ENCODE measurements at regions not wholly inside any gene's neighbourhood (a gene's known extent, or its start where the extent isn't known, plus 50 kb on each side); places are given as distances from the start of the nearest gene placed in this dataset.

DNA sequence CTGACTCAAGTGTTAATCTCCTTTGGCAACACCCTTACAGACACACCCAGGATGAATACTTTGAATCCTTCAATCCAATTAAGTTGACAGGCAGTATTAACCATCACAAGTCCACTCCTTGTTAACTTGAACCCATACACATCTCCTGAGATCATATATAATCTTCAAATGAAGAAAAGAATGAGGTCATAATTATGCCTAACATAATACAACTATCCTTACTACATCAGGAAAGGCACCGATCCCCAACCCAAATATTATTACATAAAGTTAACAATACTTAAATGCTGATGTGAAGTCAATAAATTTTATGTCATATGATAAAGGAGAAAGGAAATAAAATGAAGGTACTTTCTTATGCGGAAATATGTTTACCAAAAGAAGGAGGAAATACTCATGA, 649.9 kb downstream of the KCNJ2 start:
- Histone ChIP-seq H3K27ac (no peak overlapping the region), H3K9me2 (replicated peaks; ENCODE audit: insufficient read depth) (no peaks in the 10 kb centered on the region), H2AFZ (no peak overlapping the region), H3K79me2 (no peaks in the 10 kb centered on the region), H3K4me3 (no peak overlapping the region), H3K27me3 (no peaks in the 10 kb centered on the region), H3K9me3 (ENCODE audit: low read depth) (no peaks in the 10 kb centered on the region), H3K4me1 (ENCODE audit: insufficient read depth) (no peaks in the 10 kb centered on the region), H4K20me1 (ENCODE audit: insufficient read depth, poor library complexity, severe bottlenecking) (no peaks in the 10 kb centered on the region), H3K4me2 (no peak overlapping the region), H3K36me3 (replicated peaks; ENCODE audit: insufficient read depth, low read depth) (no peaks in the 10 kb centered on the region)
- no peak for DNase-seq (ENCODE audit: low spot score)
- 96% methylated on average over 2 of the region's 2 CpGs for WGBS (ENCODE audit: low lambda C conversion rate, missing lambda C conversion rate)
- TF ChIP-seq EZH2phosphoT487 (IDR thresholded peaks at IDR 0.05; ENCODE audit: low read depth, severe bottlenecking, unreplicated experiment) = no peak
- TF ChIP-seq, protein P1, sequence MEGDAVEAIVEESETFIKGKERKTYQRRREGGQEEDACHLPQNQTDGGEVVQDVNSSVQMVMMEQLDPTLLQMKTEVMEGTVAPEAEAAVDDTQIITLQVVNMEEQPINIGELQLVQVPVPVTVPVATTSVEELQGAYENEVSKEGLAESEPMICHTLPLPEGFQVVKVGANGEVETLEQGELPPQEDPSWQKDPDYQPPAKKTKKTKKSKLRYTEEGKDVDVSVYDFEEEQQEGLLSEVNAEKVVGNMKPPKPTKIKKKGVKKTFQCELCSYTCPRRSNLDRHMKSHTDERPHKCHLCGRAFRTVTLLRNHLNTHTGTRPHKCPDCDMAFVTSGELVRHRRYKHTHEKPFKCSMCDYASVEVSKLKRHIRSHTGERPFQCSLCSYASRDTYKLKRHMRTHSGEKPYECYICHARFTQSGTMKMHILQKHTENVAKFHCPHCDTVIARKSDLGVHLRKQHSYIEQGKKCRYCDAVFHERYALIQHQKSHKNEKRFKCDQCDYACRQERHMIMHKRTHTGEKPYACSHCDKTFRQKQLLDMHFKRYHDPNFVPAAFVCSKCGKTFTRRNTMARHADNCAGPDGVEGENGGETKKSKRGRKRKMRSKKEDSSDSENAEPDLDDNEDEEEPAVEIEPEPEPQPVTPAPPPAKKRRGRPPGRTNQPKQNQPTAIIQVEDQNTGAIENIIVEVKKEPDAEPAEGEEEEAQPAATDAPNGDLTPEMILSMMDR (IDR thresholded peaks at IDR 0.05; ENCODE audit: poor library complexity) = no peak
- no peak for TF ChIP-seq EZH2 (IDR thresholded peaks at IDR 0.05; ENCODE audit: borderline replicate concordance)

DNA sequence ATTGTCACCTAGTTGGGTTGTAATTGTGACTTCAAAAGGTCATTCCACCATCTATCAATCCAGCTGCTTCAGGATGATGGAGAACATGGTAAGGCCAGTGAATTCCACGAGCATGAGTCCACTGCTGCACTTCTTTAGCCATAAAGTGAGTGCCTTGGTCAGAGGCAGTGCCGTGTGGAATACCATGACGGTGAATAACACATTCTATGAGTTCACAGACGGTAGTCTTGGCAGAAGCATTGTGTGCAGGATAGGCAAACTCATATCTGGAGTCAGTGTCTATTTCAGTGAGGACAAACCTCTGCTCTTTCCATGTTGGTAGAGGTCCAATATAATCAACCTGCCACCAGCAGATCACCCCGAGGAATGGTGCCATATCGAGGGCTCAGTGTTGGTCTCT, 650.9 kb downstream of the KCNJ2 start:
- no peak for TF ChIP-seq EZH2phosphoT487 (IDR thresholded peaks at IDR 0.05; ENCODE audit: low read depth, severe bottlenecking, unreplicated experiment)
- no peak for TF ChIP-seq EZH2 (IDR thresholded peaks at IDR 0.05; ENCODE audit: borderline replicate concordance)
- TF ChIP-seq, protein P1 (IDR thresholded peaks at IDR 0.05; ENCODE audit: poor library complexity) = no peak
- Histone ChIP-seq H3K9me3 (ENCODE audit: low read depth) (no peaks in the 10 kb centered on the region), H3K4me3 (no peak overlapping the region), H3K36me3 (replicated peaks; ENCODE audit: insufficient read depth, low read depth) (no peaks in the 10 kb centered on the region), H2AFZ (no peak overlapping the region), H3K9me2 (replicated peaks; ENCODE audit: insufficient read depth) (no peaks in the 10 kb centered on the region), H3K27me3 (no peaks in the 10 kb centered on the region), H3K4me1 (ENCODE audit: insufficient read depth) (no peaks in the 10 kb centered on the region), H3K27ac (no peak overlapping the region), H4K20me1 (ENCODE audit: insufficient read depth, poor library complexity, severe bottlenecking) (no peaks in the 10 kb centered on the region), H3K79me2 (no peaks in the 10 kb centered on the region), H3K4me2 (no peak overlapping the region)
- WGBS (ENCODE audit: low lambda C conversion rate, missing lambda C conversion rate) = 84% methylated on average over 6 of the region's 6 CpGs
- DNase-seq (ENCODE audit: low spot score) = no peak

DNA sequence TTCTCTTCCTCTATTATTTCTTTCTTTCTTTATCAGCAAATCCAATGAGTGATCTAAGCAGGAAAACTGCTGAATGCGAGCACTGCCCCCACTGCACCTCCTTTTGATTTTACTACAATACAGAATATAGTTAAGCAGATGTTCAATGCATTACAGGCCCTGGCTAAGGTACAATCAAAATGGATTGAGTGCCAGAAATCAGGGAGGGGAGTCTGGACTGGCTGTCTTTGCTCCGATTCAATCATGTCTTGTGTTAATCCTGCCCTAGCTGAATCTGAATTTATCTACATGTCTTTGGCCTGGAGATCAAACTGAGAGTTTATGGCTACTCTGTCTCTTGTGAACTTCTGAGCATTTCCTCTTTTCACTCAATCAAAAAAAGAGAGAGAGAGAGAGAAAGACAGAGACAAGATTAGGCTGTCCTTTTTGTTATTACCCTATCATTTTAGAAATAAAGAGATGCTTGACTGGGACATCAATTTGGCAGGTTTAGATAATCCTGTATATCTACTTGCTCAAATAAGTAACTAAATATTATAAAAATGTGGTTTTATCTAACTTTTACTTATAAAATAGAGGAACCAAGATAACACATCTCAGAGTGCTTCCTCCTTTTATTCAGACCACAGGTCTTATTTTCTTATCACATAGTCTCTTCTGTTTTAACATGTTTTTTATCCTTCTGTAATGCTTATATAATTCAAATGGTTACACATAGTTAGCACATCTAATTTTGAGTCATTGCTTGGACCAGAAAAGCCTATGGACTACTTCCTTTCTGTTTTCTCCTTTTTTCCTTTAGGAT, 656.2 kb downstream of the KCNJ2 start:
- no peak overlapping the region for H2AFZ ChIP-seq
- H3K4me2 ChIP-seq = no peak overlapping the region
- WGBS (ENCODE audit: low lambda C conversion rate, missing lambda C conversion rate) = 66% methylated on average over 2 of the region's 2 CpGs
- H3K79me2 ChIP-seq = no peaks in the 10 kb centered on the region
- no peaks in the 10 kb centered on the region for H3K36me3 ChIP-seq (replicated peaks; ENCODE audit: insufficient read depth, low read depth)
- H3K4me3 ChIP-seq = no peak overlapping the region
- no peaks in the 10 kb centered on the region for H3K4me1 ChIP-seq (ENCODE audit: insufficient read depth)
- no peak for TF ChIP-seq EZH2 (IDR thresholded peaks at IDR 0.05; ENCODE audit: borderline replicate concordance)
- TF ChIP-seq EZH2phosphoT487 (IDR thresholded peaks at IDR 0.05; ENCODE audit: low read depth, severe bottlenecking, unreplicated experiment) = no peak
- TF ChIP-seq, protein P1 (IDR thresholded peaks at IDR 0.05; ENCODE audit: poor library complexity) = no peak
- no peaks in the 10 kb centered on the region for H4K20me1 ChIP-seq (ENCODE audit: insufficient read depth, poor library complexity, severe bottlenecking)
- H3K9me3 ChIP-seq (ENCODE audit: low read depth) = no peaks in the 10 kb centered on the region
- H3K9me2 ChIP-seq (replicated peaks; ENCODE audit: insufficient read depth) = no peaks in the 10 kb centered on the region
- no peak overlapping the region for H3K27ac ChIP-seq
- H3K27me3 ChIP-seq = no peaks in the 10 kb centered on the region
- no peak for DNase-seq (ENCODE audit: low spot score)

All from hepatocyte (in vitro differentiated cells).